ENCODE measurements at regions not wholly inside any gene's neighbourhood (a gene's known extent, or its start where the extent isn't known, plus 50 kb on each side); places are given as distances from the start of the nearest gene placed in this dataset.

- intact Hi-C loops (cut with micrococcal nuclease) = no loop called here
Observed at GRCh38 chr2:236654496-236654895, 84.9 kb downstream of the ACKR3 start.

- intact Hi-C loops (cut with micrococcal nuclease) = no loop called here
Observed at GRCh38 chr2:236656166-236656565, 86.5 kb downstream of the ACKR3 start.

GRCh38 chr2:236656721-236657120 lies 87.1 kb downstream of the ACKR3 start:
- intact Hi-C loops (cut with micrococcal nuclease) = no loop called here

GRCh38 chr2:236657215-236657614 lies 87.6 kb downstream of the ACKR3 start:
- intact Hi-C loops (cut with micrococcal nuclease) = no loop called here

- intact Hi-C loops (cut with micrococcal nuclease) = no loop called here
Observed at GRCh38 chr2:236657801-236658200, 88.2 kb downstream of the ACKR3 start.

GRCh38 chr2:236658974-236659757 lies 89.5 kb downstream of the ACKR3 start:
- intact Hi-C loops (cut with micrococcal nuclease) = no loop called here

GRCh38 chr2:236659758-236660150 lies 90.1 kb downstream of the ACKR3 start:
- intact Hi-C loops (cut with micrococcal nuclease) = no loop called here

GRCh38 chr2:236661061-236661761 lies 91.6 kb downstream of the ACKR3 start:
- intact Hi-C loops (cut with micrococcal nuclease) = no loop called here

- intact Hi-C loops (cut with micrococcal nuclease) = no loop called here
Observed at GRCh38 chr2:236661762-236662110, 92.1 kb downstream of the ACKR3 start.

GRCh38 chr2:236662231-236663185 lies 92.9 kb downstream of the ACKR3 start:
- intact Hi-C loops (cut with micrococcal nuclease) = no loop called here

GRCh38 chr2:236663287-236664101 lies 93.9 kb downstream of the ACKR3 start:
- intact Hi-C loops (cut with micrococcal nuclease) = no loop called here

- intact Hi-C loops (cut with micrococcal nuclease) = no loop called here
Observed at GRCh38 chr2:236664136-236664535, 94.5 kb downstream of the ACKR3 start.

GRCh38 chr2:236665101-236665500 lies 95.5 kb downstream of the ACKR3 start:
- intact Hi-C loops (cut with micrococcal nuclease) = no loop called here

- intact Hi-C loops (cut with micrococcal nuclease) = no loop called here
Observed at GRCh38 chr2:236665572-236666118, 96.0 kb downstream of the ACKR3 start.

- intact Hi-C loops (cut with micrococcal nuclease) = no loop called here
Observed at GRCh38 chr2:236666646-236667204, 97.1 kb downstream of the ACKR3 start.

GRCh38 chr2:236667526-236667925 lies 97.9 kb downstream of the ACKR3 start:
- intact Hi-C loops (cut with micrococcal nuclease) = no loop called here

GRCh38 chr2:236668531-236668969 lies 98.9 kb downstream of the ACKR3 start:
- intact Hi-C loops (cut with micrococcal nuclease) = no loop called here

GRCh38 chr2:236670235-236670620 lies 100.6 kb downstream of the ACKR3 start:
- intact Hi-C loops (cut with micrococcal nuclease) = no loop called here

- intact Hi-C loops (cut with micrococcal nuclease) = no loop called here
Observed at GRCh38 chr2:236671896-236672562, 102.4 kb downstream of the ACKR3 start.

GRCh38 chr2:236672606-236673005 lies 103.0 kb downstream of the ACKR3 start:
- intact Hi-C loops (cut with micrococcal nuclease) = no loop called here
